ENCODE measurements at regions not wholly inside any gene's neighbourhood (a gene's known extent, or its start where the extent isn't known, plus 50 kb on each side); places are given as distances from the start of the nearest gene placed in this dataset.

DNA sequence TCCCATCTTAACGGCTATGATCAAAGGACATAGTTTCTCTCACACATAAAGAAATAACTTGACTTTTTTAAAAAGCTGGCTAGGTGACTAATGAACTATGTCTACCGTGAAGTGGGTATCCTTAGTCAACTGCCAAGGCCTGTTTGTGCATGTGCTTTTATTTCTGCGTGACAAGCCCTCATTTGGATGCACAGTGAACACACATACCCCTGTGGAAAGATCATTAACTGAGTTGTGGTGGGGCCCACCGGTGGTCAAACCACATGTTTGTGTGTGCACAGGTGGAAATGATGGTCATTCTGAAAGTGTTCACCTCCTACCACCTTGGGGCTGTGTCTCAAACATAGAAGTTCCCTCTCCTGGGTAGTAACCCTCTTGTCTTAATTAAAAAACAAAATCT, 256.1 kb upstream of the SALL1 start:
- Histone ChIP-seq H3K4me1 (ENCODE audit: control insufficient read depth in 1 of 2, insufficient read depth in 2 of 2, low read length in 2 of 2) (no peaks in the 10 kb centered on the region), H3K27ac (ENCODE audit: low read length) (no peak overlapping the region)

DNA sequence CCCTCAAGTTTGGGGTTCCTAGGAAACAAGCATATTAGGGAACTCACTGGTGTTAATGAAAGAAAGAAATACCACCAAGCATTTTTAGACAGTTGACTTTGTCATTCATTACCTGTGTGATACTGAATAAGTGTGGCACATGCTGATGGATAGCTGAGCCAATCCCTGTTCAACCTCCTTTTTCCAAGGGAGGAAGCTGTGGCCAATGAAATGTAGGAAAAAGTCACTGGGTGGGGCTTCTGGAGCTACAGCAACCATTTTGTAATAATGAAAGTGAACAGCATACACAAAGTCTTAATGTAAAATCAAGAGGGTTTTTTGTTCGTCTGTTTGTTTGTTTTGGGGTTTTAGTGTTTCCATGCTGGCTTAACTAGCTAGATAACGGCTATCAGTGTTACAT, 254.3 kb upstream of the SALL1 start:
- Histone ChIP-seq H3K27me3 (ENCODE audit: low read depth, low read length) (no peaks in the 10 kb centered on the region), H3K4me3 (ENCODE audit: low read depth in 1 of 2, low read length in 2 of 2) (no peak overlapping the region), H3K4me1 (ENCODE audit: control insufficient read depth in 1 of 2, insufficient read depth in 2 of 2, low read length in 2 of 2) (no peaks in the 10 kb centered on the region), H3K36me3 (ENCODE audit: control insufficient read depth in 1 of 2, insufficient read depth in 2 of 2, low read length in 2 of 2) (no peaks in the 10 kb centered on the region), H3K9me3 (ENCODE audit: control insufficient read depth in 1 of 2, low read length in 2 of 2) (peaks cover 0 to 5% of the 10 kb centered on the region in 2 donors), H3K27ac (ENCODE audit: low read length) (no peak overlapping the region)

More for the DNA sequence above, 256.1 kb upstream of the SALL1 start:
- no peaks in the 10 kb centered on the region for H3K36me3 ChIP-seq (ENCODE audit: control insufficient read depth in 1 of 2, insufficient read depth in 2 of 2, low read length in 2 of 2)
- H3K9me3 ChIP-seq (ENCODE audit: control insufficient read depth in 1 of 2, low read length in 2 of 2) = no peaks in the 10 kb centered on the region
- H3K4me3 ChIP-seq (ENCODE audit: low read depth in 1 of 2, low read length in 2 of 2) = no peak overlapping the region
- no peaks in the 10 kb centered on the region for H3K27me3 ChIP-seq (ENCODE audit: low read depth, low read length)

DNA sequence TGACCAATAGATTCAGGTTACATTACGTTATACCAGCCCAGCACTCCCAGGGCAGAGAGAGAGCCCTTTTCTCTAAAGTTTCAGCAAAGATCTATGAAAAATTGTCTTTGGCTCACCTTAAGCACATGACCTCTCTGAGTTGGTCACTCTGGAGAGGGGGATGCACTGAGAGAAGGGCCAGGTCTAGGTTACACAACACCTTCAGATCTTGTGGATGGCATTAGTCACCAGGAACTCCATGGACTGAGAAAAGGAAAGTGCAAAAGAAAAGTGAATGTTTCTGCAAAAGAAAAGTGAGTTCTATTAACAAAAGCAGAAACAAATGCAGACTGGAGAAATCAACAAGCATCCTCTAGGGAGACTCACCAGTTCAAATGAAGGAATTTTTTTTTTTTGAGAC, 253.3 kb upstream of the SALL1 start:
- Histone ChIP-seq H3K4me1 (ENCODE audit: control insufficient read depth in 1 of 2, insufficient read depth in 2 of 2, low read length in 2 of 2) (no peaks in the 10 kb centered on the region), H3K27me3 (ENCODE audit: low read depth, low read length) (no peaks in the 10 kb centered on the region), H3K9me3 (ENCODE audit: control insufficient read depth in 1 of 2, low read length in 2 of 2) (peaks cover 0 to 5% of the 10 kb centered on the region in 2 donors), H3K4me3 (ENCODE audit: low read depth in 1 of 2, low read length in 2 of 2) (no peak overlapping the region), H3K36me3 (ENCODE audit: control insufficient read depth in 1 of 2, insufficient read depth in 2 of 2, low read length in 2 of 2) (no peaks in the 10 kb centered on the region), H3K27ac (ENCODE audit: low read length) (no peak overlapping the region)

DNA sequence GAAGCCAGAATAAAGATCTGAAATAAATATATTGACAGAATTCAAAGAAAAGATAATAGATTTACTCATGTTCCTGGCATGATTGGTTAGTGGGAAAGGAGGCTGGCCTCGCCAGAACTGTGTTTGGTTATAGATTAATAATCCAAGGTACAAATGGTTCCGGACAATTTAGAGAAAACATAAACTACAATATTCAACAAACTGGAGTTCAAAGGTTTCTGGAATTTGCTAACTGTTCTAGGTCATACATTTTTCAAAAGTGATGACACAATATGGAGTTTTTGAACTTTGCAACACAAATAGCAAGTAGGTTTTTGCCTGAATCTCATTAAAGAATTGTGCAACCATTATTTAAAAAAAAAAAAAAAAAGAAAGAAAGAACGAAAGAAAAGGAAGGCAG, 251.7 kb upstream of the SALL1 start:
- no peak overlapping the region for H3K27ac ChIP-seq (ENCODE audit: low read length)
- H3K9me3 ChIP-seq (ENCODE audit: control insufficient read depth in 1 of 2, low read length in 2 of 2) = peaks cover under 1 to 5% of the 10 kb centered on the region in 2 donors
- no peaks in the 10 kb centered on the region for H3K27me3 ChIP-seq (ENCODE audit: low read depth, low read length)
- H3K36me3 ChIP-seq (ENCODE audit: control insufficient read depth in 1 of 2, insufficient read depth in 2 of 2, low read length in 2 of 2) = no peaks in the 10 kb centered on the region
- H3K4me3 ChIP-seq (ENCODE audit: low read depth in 1 of 2, low read length in 2 of 2) = no peak overlapping the region
- H3K4me1 ChIP-seq (ENCODE audit: control insufficient read depth in 1 of 2, insufficient read depth in 2 of 2, low read length in 2 of 2) = no peaks in the 10 kb centered on the region

DNA sequence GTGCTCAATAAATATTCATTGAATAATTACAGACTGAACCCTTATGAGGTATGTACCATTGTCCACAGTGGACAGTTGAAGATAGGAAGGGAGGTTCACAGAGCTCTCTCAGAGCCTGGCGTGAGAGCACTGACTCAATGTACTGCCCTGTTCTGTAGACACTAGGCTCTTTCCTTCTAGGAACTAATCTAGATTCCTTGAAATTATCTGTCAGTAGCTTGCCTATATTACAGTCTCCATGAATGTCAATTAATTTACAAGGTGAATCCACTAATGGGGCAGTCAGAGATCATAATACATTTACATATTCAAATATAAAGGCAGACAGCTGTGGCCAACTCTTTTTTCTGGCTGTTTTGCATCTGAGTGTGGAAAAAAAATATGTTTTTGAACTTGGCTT, 251.2 kb upstream of the SALL1 start:
- Histone ChIP-seq H3K9me3 (ENCODE audit: control insufficient read depth in 1 of 2, low read length in 2 of 2) (peaks cover 4 to 5% of the 10 kb centered on the region in 2 donors), H3K27me3 (ENCODE audit: low read depth, low read length) (no peaks in the 10 kb centered on the region), H3K36me3 (ENCODE audit: control insufficient read depth in 1 of 2, insufficient read depth in 2 of 2, low read length in 2 of 2) (no peaks in the 10 kb centered on the region), H3K4me3 (ENCODE audit: low read depth in 1 of 2, low read length in 2 of 2) (no peak overlapping the region), H3K4me1 (ENCODE audit: control insufficient read depth in 1 of 2, insufficient read depth in 2 of 2, low read length in 2 of 2) (no peaks in the 10 kb centered on the region), H3K27ac (ENCODE audit: low read length) (no peak overlapping the region)

DNA sequence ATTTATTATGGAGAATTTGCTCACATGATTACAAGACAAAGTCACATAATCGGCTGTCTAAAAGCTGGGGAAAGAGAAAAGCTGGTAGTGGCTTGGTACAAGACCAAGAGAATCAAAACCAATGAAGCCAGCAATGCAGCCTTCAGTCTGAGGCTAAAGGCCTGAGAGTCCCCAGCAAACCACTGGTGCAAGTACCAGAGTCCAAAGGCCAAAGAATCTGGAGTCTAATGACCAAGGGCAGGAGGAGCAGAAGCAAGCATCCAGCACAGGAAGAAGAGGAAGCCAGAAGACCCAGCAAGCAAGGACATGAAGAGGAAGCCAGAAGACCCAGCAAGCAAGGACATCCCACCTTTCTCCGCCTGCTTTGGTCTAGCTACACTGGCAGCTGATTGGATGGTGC, 250.6 kb upstream of the SALL1 start:
- H3K36me3 ChIP-seq (ENCODE audit: control insufficient read depth in 1 of 2, insufficient read depth in 2 of 2, low read length in 2 of 2) = no peaks in the 10 kb centered on the region
- H3K27me3 ChIP-seq (ENCODE audit: low read depth, low read length) = no peaks in the 10 kb centered on the region
- no peaks in the 10 kb centered on the region for H3K4me1 ChIP-seq (ENCODE audit: control insufficient read depth in 1 of 2, insufficient read depth in 2 of 2, low read length in 2 of 2)
- no peak overlapping the region for H3K27ac ChIP-seq (ENCODE audit: low read length)
- H3K4me3 ChIP-seq (ENCODE audit: low read depth in 1 of 2, low read length in 2 of 2) = no peak overlapping the region
- peaks cover 4 to 9% of the 10 kb centered on the region in 2 donors for H3K9me3 ChIP-seq (ENCODE audit: control insufficient read depth in 1 of 2, low read length in 2 of 2)

GRCh38 chr16:51399908-51400670, 249.0 kb upstream of the SALL1 start:
- Histone ChIP-seq H3K27ac (ENCODE audit: low read length) (no peak overlapping the region), H3K27me3 (ENCODE audit: low read depth, low read length) (no peaks in the 10 kb centered on the region), H3K4me1 (ENCODE audit: control insufficient read depth in 1 of 2, insufficient read depth in 2 of 2, low read length in 2 of 2) (no peaks in the 10 kb centered on the region), H3K4me3 (ENCODE audit: low read depth in 1 of 2, low read length in 2 of 2) (no peak overlapping the region), H3K9me3 (ENCODE audit: control insufficient read depth in 1 of 2, low read length in 2 of 2) (peaks cover 4 to 9% of the 10 kb centered on the region in 2 donors), H3K36me3 (ENCODE audit: control insufficient read depth in 1 of 2, insufficient read depth in 2 of 2, low read length in 2 of 2) (no peaks in the 10 kb centered on the region)

- H3K27ac ChIP-seq (ENCODE audit: low read length) = no peak overlapping the region
- H3K36me3 ChIP-seq (ENCODE audit: control insufficient read depth in 1 of 2, insufficient read depth in 2 of 2, low read length in 2 of 2) = no peaks in the 10 kb centered on the region
- peaks cover 4 to 9% of the 10 kb centered on the region in 2 donors for H3K9me3 ChIP-seq (ENCODE audit: control insufficient read depth in 1 of 2, low read length in 2 of 2)
These were observed 243.4 kb upstream of the SALL1 start for GRCh38 chr16:51394421-51394820.

GRCh38 chr16:51393381-51394005, 242.4 kb upstream of the SALL1 start:
- Histone ChIP-seq H3K27ac (ENCODE audit: low read length) (no peak overlapping the region), H3K4me3 (ENCODE audit: low read depth in 1 of 2, low read length in 2 of 2) (no peak overlapping the region), H3K9me3 (ENCODE audit: control insufficient read depth in 1 of 2, low read length in 2 of 2) (peaks cover 14 to 18% of the 10 kb centered on the region in 2 donors), H3K36me3 (ENCODE audit: control insufficient read depth in 1 of 2, insufficient read depth in 2 of 2, low read length in 2 of 2) (no peaks in the 10 kb centered on the region), H3K4me1 (ENCODE audit: control insufficient read depth in 1 of 2, insufficient read depth in 2 of 2, low read length in 2 of 2) (no peaks in the 10 kb centered on the region), H3K27me3 (ENCODE audit: low read depth, low read length) (no peaks in the 10 kb centered on the region)

More at GRCh38 chr16:51394421-51394820, 243.4 kb upstream of the SALL1 start:
- Histone ChIP-seq H3K4me3 (ENCODE audit: low read depth in 1 of 2, low read length in 2 of 2) (no peak overlapping the region), H3K4me1 (ENCODE audit: control insufficient read depth in 1 of 2, insufficient read depth in 2 of 2, low read length in 2 of 2) (no peaks in the 10 kb centered on the region), H3K27me3 (ENCODE audit: low read depth, low read length) (no peaks in the 10 kb centered on the region)

- Histone ChIP-seq H3K27ac (ENCODE audit: low read length) (no peak overlapping the region), H3K36me3 (ENCODE audit: control insufficient read depth in 1 of 2, insufficient read depth in 2 of 2, low read length in 2 of 2) (no peaks in the 10 kb centered on the region)
These were observed 241.6 kb upstream of the SALL1 start for GRCh38 chr16:51392521-51393187.

GRCh38 chr16:51391798-51392511, 240.9 kb upstream of the SALL1 start:
- H3K4me1 ChIP-seq (ENCODE audit: control insufficient read depth in 1 of 2, insufficient read depth in 2 of 2, low read length in 2 of 2) = no peaks in the 10 kb centered on the region
- H3K27ac ChIP-seq (ENCODE audit: low read length) = no peak overlapping the region
- no peak overlapping the region for H3K4me3 ChIP-seq (ENCODE audit: low read depth in 1 of 2, low read length in 2 of 2)
- no peaks in the 10 kb centered on the region for H3K27me3 ChIP-seq (ENCODE audit: low read depth, low read length)
- peaks cover 10 to 17% of the 10 kb centered on the region in 2 donors for H3K9me3 ChIP-seq (ENCODE audit: control insufficient read depth in 1 of 2, low read length in 2 of 2)
- H3K36me3 ChIP-seq (ENCODE audit: control insufficient read depth in 1 of 2, insufficient read depth in 2 of 2, low read length in 2 of 2) = no peaks in the 10 kb centered on the region

More at GRCh38 chr16:51392521-51393187, 241.6 kb upstream of the SALL1 start:
- no peak overlapping the region for H3K4me3 ChIP-seq (ENCODE audit: low read depth in 1 of 2, low read length in 2 of 2)
- H3K27me3 ChIP-seq (ENCODE audit: low read depth, low read length) = no peaks in the 10 kb centered on the region
- no peaks in the 10 kb centered on the region for H3K4me1 ChIP-seq (ENCODE audit: control insufficient read depth in 1 of 2, insufficient read depth in 2 of 2, low read length in 2 of 2)
- H3K9me3 ChIP-seq (ENCODE audit: control insufficient read depth in 1 of 2, low read length in 2 of 2) = peaks cover 12 to 19% of the 10 kb centered on the region in 2 donors
